ENCODE measurements at regions not wholly inside any gene's neighbourhood (a gene's known extent, or its start where the extent isn't known, plus 50 kb on each side); places are given as distances from the start of the nearest gene placed in this dataset.
A peak's percentile ranks its signal among the peaks of the same experiment; 100 is the strongest.

DNA sequence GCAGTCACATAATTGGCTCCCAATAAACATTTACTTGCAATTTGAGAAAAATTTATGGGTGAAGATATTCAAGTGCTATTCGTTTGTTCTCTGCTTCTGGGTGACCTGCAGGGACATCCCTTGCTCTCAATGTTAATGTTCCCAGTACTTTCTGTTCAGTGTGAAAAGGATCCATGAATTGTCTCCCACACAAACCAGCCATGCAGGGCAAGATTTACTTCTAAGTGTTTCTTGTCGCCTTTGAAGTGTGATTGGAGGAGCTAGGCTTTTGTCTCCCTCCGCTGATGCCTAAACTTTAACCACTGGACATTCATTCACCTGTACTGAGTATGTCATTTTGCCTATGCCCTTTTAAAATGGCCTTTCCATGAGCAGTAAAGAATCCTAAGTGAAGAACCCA, 66.4 kb upstream of the ADA2 start (continued):
- TF ChIP-seq ZNF462 (CRISPR knock-in tag; IDR thresholded peaks at IDR 0.05) (no peak), STAT1 (IDR thresholded peaks at IDR 0.05; ENCODE audit: unreplicated experiment) (no peak), EZH2 (IDR thresholded peaks at IDR 0.05; ENCODE audit: low read depth, unreplicated experiment) (no peak), ETS1 (IDR thresholded peaks at IDR 0.05) (no peak), ZNF114 (CRISPR knock-in tag; IDR thresholded peaks at IDR 0.05) (no peak)

DNA sequence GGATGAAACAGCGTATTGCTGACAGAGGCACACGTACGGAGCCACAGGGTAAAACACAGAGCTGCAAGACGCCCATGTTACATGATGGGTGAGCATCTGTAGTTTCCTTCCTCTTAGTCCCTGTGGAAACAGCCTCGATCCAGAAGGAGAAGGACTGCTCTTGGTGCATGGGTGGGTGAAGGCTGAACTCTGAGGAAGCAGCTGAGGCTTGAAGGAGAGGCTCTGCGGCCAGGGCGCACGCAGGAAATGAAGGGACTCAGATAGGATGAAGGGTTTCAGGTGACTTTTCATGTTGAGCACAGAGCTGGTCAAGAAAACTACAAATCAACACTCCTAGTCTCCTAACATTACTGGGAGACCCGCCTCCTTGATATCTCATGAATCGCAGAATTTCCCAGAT, 65.7 kb upstream of the ADA2 start:
- H2AFZ ChIP-seq, result peak overlapping the region; percentile 87; the same call in 1 of the 2 replicates
- Mint-ChIP-seq H3K27ac (no peak overlapping the region), H3K36me3 (ENCODE audit: low read depth) (no peaks in the 10 kb centered on the region), H3K27me3 (ENCODE audit: insufficient read depth, low read depth, poor library complexity) (peaks cover 7% of the 10 kb centered on the region), H3K4me3 (no peak overlapping the region), H3K9me3 (no peaks in the 10 kb centered on the region), H3K4me1 (0 out of 3 replicates have a peak, but pooled peaks cover 6% of the 10 kb centered on the region)
- DNase-seq (ENCODE audit: low spot score), result no peak
- no peaks in the 10 kb centered on the region for H4K20me1 ChIP-seq (replicated peaks; ENCODE audit: insufficient read depth)
- peaks cover 6% of the 10 kb centered on the region; the same call in 1 of the 2 replicates for H3F3A ChIP-seq (replicated peaks; ENCODE audit: low read depth)
- H3K27ac ChIP-seq (ENCODE audit: low read depth), result no peak overlapping the region
- H3K4me3 ChIP-seq, result no peak overlapping the region
- no peaks in the 10 kb centered on the region for H3K9me2 ChIP-seq (ENCODE audit: insufficient read depth)
- no peaks in the 10 kb centered on the region; the same call in 1 of the 2 replicates for H3K36me3 ChIP-seq (ENCODE audit: insufficient read depth)
- no peak overlapping the region for H3K4me2 ChIP-seq
- no peak for ATAC-seq
- no peaks in the 10 kb centered on the region for H3K79me2 ChIP-seq (replicated peaks; ENCODE audit: insufficient read depth)
- H3K4me1 ChIP-seq (ENCODE audit: insufficient read depth), result no peaks in the 10 kb centered on the region
- H3K27me3 ChIP-seq (ENCODE audit: insufficient read depth), result no peaks in the 10 kb centered on the region
- TF ChIP-seq NANOG (IDR thresholded peaks at IDR 0.05; ENCODE audit: borderline replicate concordance), result no peak
- TF ChIP-seq EZH2phosphoT487 (IDR thresholded peaks at IDR 0.05; ENCODE audit: unreplicated experiment), result no peak
- no peak for TF ChIP-seq ZNF462 (CRISPR knock-in tag; IDR thresholded peaks at IDR 0.05)
- TF ChIP-seq ZNF114 (CRISPR knock-in tag; IDR thresholded peaks at IDR 0.05), result no peak
- no peak for TF ChIP-seq ETS1 (IDR thresholded peaks at IDR 0.05)
- no peak for TF ChIP-seq EZH2 (IDR thresholded peaks at IDR 0.05; ENCODE audit: low read depth, unreplicated experiment)

Measured in GM23338 (cell line).